ENCODE measurements at regions not wholly inside any gene's neighbourhood (a gene's known extent, or its start where the extent isn't known, plus 50 kb on each side); places are given as distances from the start of the nearest gene placed in this dataset.

DNA sequence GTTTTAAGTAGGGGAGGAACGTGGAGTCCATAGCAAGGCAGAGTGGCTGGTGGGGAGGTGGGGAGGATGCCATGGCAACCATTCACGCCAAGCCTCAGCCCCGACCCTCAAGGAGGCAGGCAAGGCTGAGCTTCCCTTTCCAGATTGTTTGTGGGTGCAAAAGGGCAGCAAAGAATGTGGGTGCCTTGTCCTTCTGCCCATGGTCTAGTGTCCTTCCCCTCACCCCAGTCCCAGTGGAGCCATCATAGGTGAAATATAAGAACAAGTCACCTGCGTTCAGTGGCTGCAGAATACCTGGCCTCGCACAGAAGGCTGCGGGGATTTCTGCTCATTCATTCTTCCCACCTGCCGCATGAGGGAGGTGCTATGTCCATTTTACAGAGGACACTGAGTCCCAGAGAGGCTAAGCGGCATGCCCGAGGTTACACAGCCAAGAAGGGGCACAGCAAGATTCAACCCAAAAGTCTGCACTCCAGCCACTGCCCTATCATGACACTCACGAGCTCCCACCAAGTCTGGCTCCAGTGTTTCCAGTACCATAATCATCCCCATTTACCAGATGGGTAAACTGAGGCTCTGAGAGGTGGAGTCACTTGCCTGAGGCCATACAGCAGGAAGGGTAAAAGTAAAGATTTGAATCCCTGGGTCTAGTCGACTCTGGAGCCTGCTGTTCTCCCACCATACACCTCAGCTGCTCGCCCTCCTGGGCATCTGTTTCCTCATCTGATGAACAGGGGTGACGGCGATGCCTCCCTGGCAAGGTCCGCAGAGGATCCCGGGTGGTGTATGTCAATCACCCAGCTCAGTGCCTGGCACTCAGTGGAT is 100.8 kb downstream of the CEBPB start:
- no peak for DNase-seq (ENCODE audit: low read depth)
- H3K4me3 ChIP-seq (ENCODE audit: low read depth, low read length): no peak overlapping the region
- no peak for TF ChIP-seq MAX (IDR thresholded peaks at IDR 0.05; ENCODE audit: low read depth, low read length)
- no peak for TF ChIP-seq MYC (IDR thresholded peaks at IDR 0.05; ENCODE audit: low read depth, low read length)
- no peak for TF ChIP-seq POLR2A (IDR thresholded peaks at IDR 0.05; ENCODE audit: extremely low read depth, insufficient read length)
- TF ChIP-seq CTCF (IDR thresholded peaks at IDR 0.05; ENCODE audit: low read depth, low read length): no peak

- TF ChIP-seq POLR2A (IDR thresholded peaks at IDR 0.05; ENCODE audit: extremely low read depth, insufficient read length) (no peak), CTCF (IDR thresholded peaks at IDR 0.05; ENCODE audit: low read depth, low read length) (no peak), MAX (IDR thresholded peaks at IDR 0.05; ENCODE audit: low read depth, low read length) (no peak), MYC (IDR thresholded peaks at IDR 0.05; ENCODE audit: low read depth, low read length) (no peak)
- no peak overlapping the region for H3K4me3 ChIP-seq (ENCODE audit: low read depth, low read length)
- DNase-seq (ENCODE audit: low read depth): no peak
Observed at GRCh38 chr20:50292079-50292590, 101.5 kb downstream of the CEBPB start.

DNA sequence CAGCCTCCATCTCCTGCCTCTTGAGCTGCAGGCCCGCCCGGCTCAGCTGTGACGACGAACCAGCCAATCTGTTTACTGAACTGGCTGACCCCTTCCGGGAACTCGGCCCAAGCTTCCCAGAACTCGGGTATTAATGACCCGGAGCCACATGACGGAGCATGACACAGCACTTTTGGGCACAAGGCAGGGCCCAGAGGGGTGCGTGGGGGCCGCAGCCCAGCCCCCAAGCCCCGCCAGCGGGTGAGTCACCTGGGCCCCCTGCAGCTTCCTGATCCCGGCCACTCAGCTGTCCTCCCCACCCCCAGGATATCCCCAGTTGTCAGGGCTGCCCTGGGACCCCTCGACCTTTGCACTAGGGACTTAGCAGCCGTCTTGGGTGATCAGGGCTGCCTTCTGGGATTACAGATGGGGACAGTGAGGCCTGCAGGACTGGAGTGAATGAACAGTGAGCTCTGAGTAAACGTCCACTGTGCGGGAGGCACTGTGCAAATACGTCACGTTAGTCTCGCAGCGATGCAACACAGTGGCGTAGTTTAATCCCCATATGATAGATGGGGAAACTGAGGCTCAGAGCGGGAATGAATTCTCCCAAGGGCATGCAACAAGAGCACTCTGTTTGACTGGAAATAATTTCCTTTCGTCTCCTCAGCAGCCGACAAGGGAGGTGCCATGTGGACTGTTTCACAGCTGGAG is 102.1 kb downstream of the CEBPB start:
- DNase-seq (ENCODE audit: low read depth): peak; percentile 86
- no peak overlapping the region for H3K4me3 ChIP-seq (ENCODE audit: low read depth, low read length)
- TF ChIP-seq POLR2A (IDR thresholded peaks at IDR 0.05; ENCODE audit: extremely low read depth, insufficient read length) (no peak), MYC (IDR thresholded peaks at IDR 0.05; ENCODE audit: low read depth, low read length) (peak; percentile 47), CTCF (IDR thresholded peaks at IDR 0.05; ENCODE audit: low read depth, low read length) (no peak), MAX (IDR thresholded peaks at IDR 0.05; ENCODE audit: low read depth, low read length) (peak; percentile 7; the same call in 1 of the 2 replicates)

GRCh38 chr20:50293284-50294139 is 102.9 kb downstream of the CEBPB start:
- TF ChIP-seq CTCF (IDR thresholded peaks at IDR 0.05; ENCODE audit: low read depth, low read length): no peak
- TF ChIP-seq MAX (IDR thresholded peaks at IDR 0.05; ENCODE audit: low read depth, low read length): no peak
- TF ChIP-seq POLR2A (IDR thresholded peaks at IDR 0.05; ENCODE audit: extremely low read depth, insufficient read length): no peak
- no peak for TF ChIP-seq MYC (IDR thresholded peaks at IDR 0.05; ENCODE audit: low read depth, low read length)
- no peak overlapping the region for H3K4me3 ChIP-seq (ENCODE audit: low read depth, low read length)
- DNase-seq (ENCODE audit: low read depth): no peak

Measured in NB4 (cell line).